ENCODE measurements at regions not wholly inside any gene's neighbourhood (a gene's known extent, or its start where the extent isn't known, plus 50 kb on each side); places are given as distances from the start of the nearest gene placed in this dataset.
"Not testable (repeated sequence)": the region's sequence is repeated elsewhere in the genome, so short reads cannot be mapped to it uniquely, and the experiment has no call there.

- DNase-seq (ENCODE audit: low read depth): not testable (repeated sequence)
Measured at GRCh38 chr15:84360902-84361301, 125.3 kb downstream of the GOLGA6L4 start.

GRCh38 chr15:84384421-84384820, 148.8 kb downstream of the GOLGA6L4 start:
- not testable (repeated sequence) for DNase-seq (ENCODE audit: low read depth)

- DNase-seq (ENCODE audit: low read depth): no peak
Measured at GRCh38 chr15:84387086-84387485, 151.5 kb downstream of the GOLGA6L4 start.

- DNase-seq (ENCODE audit: low read depth): not testable (repeated sequence)
Measured at GRCh38 chr15:84388201-84388600, 152.6 kb downstream of the GOLGA6L4 start.

- DNase-seq (ENCODE audit: low read depth): not testable (repeated sequence)
Measured at GRCh38 chr15:84388638-84389037, 153.1 kb downstream of the GOLGA6L4 start.

- not testable (repeated sequence) for DNase-seq (ENCODE audit: low read depth)
Measured at GRCh38 chr15:84390324-84390723, 154.8 kb downstream of the GOLGA6L4 start.

- DNase-seq (ENCODE audit: low read depth): no peak
Measured at GRCh38 chr15:84391191-84391590, 155.6 kb downstream of the GOLGA6L4 start.

- DNase-seq (ENCODE audit: low read depth): not testable (repeated sequence)
Measured at GRCh38 chr15:84392020-84392419, 156.4 kb downstream of the GOLGA6L4 start.

- not testable (repeated sequence) for DNase-seq (ENCODE audit: low read depth)
Measured at GRCh38 chr15:84393386-84393936, 157.9 kb downstream of the GOLGA6L4 start.

GRCh38 chr15:84393966-84394365, 158.4 kb downstream of the GOLGA6L4 start:
- not testable (repeated sequence) for DNase-seq (ENCODE audit: low read depth)

- not testable (repeated sequence) for DNase-seq (ENCODE audit: low read depth)
Measured at GRCh38 chr15:84395384-84395783, 159.8 kb downstream of the GOLGA6L4 start.

GRCh38 chr15:84395881-84396280, 160.3 kb downstream of the GOLGA6L4 start:
- DNase-seq (ENCODE audit: low read depth): not testable (repeated sequence)

GRCh38 chr15:84397066-84397465, 161.5 kb downstream of the GOLGA6L4 start:
- not testable (repeated sequence) for DNase-seq (ENCODE audit: low read depth)

- DNase-seq (ENCODE audit: low read depth): not testable (repeated sequence)
Measured at GRCh38 chr15:84398087-84398486, 162.5 kb downstream of the GOLGA6L4 start.

- no peak for DNase-seq (ENCODE audit: low read depth)
Measured at GRCh38 chr15:84398763-84399701, 163.5 kb downstream of the GOLGA6L4 start.

GRCh38 chr15:84400017-84400740, 164.6 kb downstream of the GOLGA6L4 start:
- no peak for DNase-seq (ENCODE audit: low read depth)

GRCh38 chr15:84400820-84401219, 165.2 kb downstream of the GOLGA6L4 start:
- DNase-seq (ENCODE audit: low read depth): no peak

GRCh38 chr15:84401461-84401860, 165.9 kb downstream of the GOLGA6L4 start:
- not testable (repeated sequence) for DNase-seq (ENCODE audit: low read depth)

GRCh38 chr15:84401891-84402840, 166.6 kb downstream of the GOLGA6L4 start:
- not testable (repeated sequence) for DNase-seq (ENCODE audit: low read depth)

GRCh38 chr15:84402856-84403608, 167.5 kb downstream of the GOLGA6L4 start:
- DNase-seq (ENCODE audit: low read depth): no peak

GRCh38 chr15:84409357-84409756, 173.8 kb downstream of the GOLGA6L4 start:
- not testable (repeated sequence) for DNase-seq (ENCODE audit: low read depth)
